Subcutaneous abdominal adipose tissue (tissue), 5 donors: ENCODE measurements at regions not wholly inside any gene's neighbourhood (a gene's known extent, or its start where the extent isn't known, plus 50 kb on each side); places are given as distances from the start of the nearest gene placed in this dataset.

ENCODE experiments used
- H3K27ac ChIP-seq: one replicate; pipeline ENCODE4 v1.7.0; 2013; ENCODE audit warnings: low read depth, mild to moderate bottlenecking, inconsistent platforms, low read length, moderate library complexity
- H3K27me3 ChIP-seq, 5 donors: one replicate each; pipeline ENCODE4 v1.7.0; 2013; ENCODE audit warnings: low read length in 5 of 5, inconsistent platforms in 1 of 5; ENCODE audit not compliant: control insufficient read depth in 5 of 5, insufficient read depth in 4 of 5
- H3K36me3 ChIP-seq, 5 donors: one replicate each; pipeline ENCODE4 v1.7.0; 2013; ENCODE audit warnings: low read length in 5 of 5; ENCODE audit not compliant: control insufficient read depth in 5 of 5, insufficient read depth in 5 of 5
- H3K4me1 ChIP-seq, 5 donors: one replicate each; pipeline ENCODE4 v1.7.0; 2013; ENCODE audit warnings: low read length in 5 of 5, mild to moderate bottlenecking in 3 of 5, moderate library complexity in 1 of 5; ENCODE audit not compliant: control insufficient read depth in 5 of 5, insufficient read depth in 5 of 5
- H3K4me3 ChIP-seq, 5 donors: one replicate each; pipeline ENCODE4 v1.7.0; 2013; ENCODE audit warnings: low read length in 5 of 5, low read depth in 1 of 5
- H3K9ac ChIP-seq, 5 donors: one replicate each; pipeline ENCODE4 v1.7.0; 2013; ENCODE audit warnings: low read length in 5 of 5, mild to moderate bottlenecking in 4 of 5, moderate library complexity in 3 of 5
- H3K9me3 ChIP-seq, 5 donors: one replicate each; pipeline ENCODE4 v1.7.0; 2013; ENCODE audit warnings: low read length in 5 of 5; ENCODE audit not compliant: control insufficient read depth in 5 of 5
- donor health status: healthy.
- donor health status: healthy.
- donor health status: healthy.
- donor health status: healthy.
- donor health status: healthy.

- Histone ChIP-seq H3K27me3 (no peaks in the 10 kb centered on the region), H3K9ac (no peak overlapping the region), H3K4me3 (no peak overlapping the region), H3K27ac (no peak overlapping the region), H3K4me1 (no peaks in the 10 kb centered on the region), H3K9me3 (no peaks in the 10 kb centered on the region), H3K36me3 (no peaks in the 10 kb centered on the region)
These were observed 248.7 kb upstream of the PIK3C3 start for GRCh38 chr18:41706301-41706700.

- H3K4me3 ChIP-seq: no peak overlapping the region
- no peak overlapping the region for H3K27ac ChIP-seq
- no peak overlapping the region for H3K9ac ChIP-seq
- no peaks in the 10 kb centered on the region for H3K9me3 ChIP-seq
- H3K27me3 ChIP-seq: no peaks in the 10 kb centered on the region
- H3K36me3 ChIP-seq: no peaks in the 10 kb centered on the region
- no peaks in the 10 kb centered on the region for H3K4me1 ChIP-seq
These were observed 251.1 kb upstream of the PIK3C3 start for GRCh38 chr18:41703744-41704530.

- Histone ChIP-seq H3K4me1 (no peaks in the 10 kb centered on the region), H3K27me3 (no peaks in the 10 kb centered on the region), H3K27ac (no peak overlapping the region), H3K9ac (no peak overlapping the region), H3K36me3 (no peaks in the 10 kb centered on the region), H3K9me3 (no peaks in the 10 kb centered on the region), H3K4me3 (no peak overlapping the region)
These were observed 254.6 kb upstream of the PIK3C3 start for GRCh38 chr18:41700416-41700815.

- H3K4me3 ChIP-seq: no peak overlapping the region
- no peaks in the 10 kb centered on the region for H3K36me3 ChIP-seq
- no peaks in the 10 kb centered on the region for H3K27me3 ChIP-seq
- H3K4me1 ChIP-seq: no peaks in the 10 kb centered on the region
- H3K27ac ChIP-seq: no peak overlapping the region
- H3K9me3 ChIP-seq: no peaks in the 10 kb centered on the region
- H3K9ac ChIP-seq: no peak overlapping the region
These were observed 259.6 kb upstream of the PIK3C3 start for GRCh38 chr18:41695441-41695840.

- Histone ChIP-seq H3K4me1 (no peaks in the 10 kb centered on the region), H3K27me3 (no peaks in the 10 kb centered on the region), H3K9me3 (no peaks in the 10 kb centered on the region), H3K36me3 (no peaks in the 10 kb centered on the region), H3K4me3 (no peak overlapping the region), H3K9ac (no peak overlapping the region), H3K27ac (no peak overlapping the region)
These were observed 262.0 kb upstream of the PIK3C3 start for GRCh38 chr18:41693008-41693407.

- Histone ChIP-seq H3K9ac (no peak overlapping the region), H3K9me3 (no peaks in the 10 kb centered on the region), H3K4me3 (no peak overlapping the region), H3K36me3 (no peaks in the 10 kb centered on the region), H3K4me1 (no peaks in the 10 kb centered on the region), H3K27ac (no peak overlapping the region), H3K27me3 (no peaks in the 10 kb centered on the region)
These were observed 264.5 kb upstream of the PIK3C3 start for GRCh38 chr18:41690332-41691127.

- H3K27me3 ChIP-seq: no peaks in the 10 kb centered on the region
These were observed 267.9 kb upstream of the PIK3C3 start for GRCh38 chr18:41687138-41687537.

GRCh38 chr18:41681138-41681880 lies 273.7 kb upstream of the PIK3C3 start:
- no peak overlapping the region for H3K9ac ChIP-seq
- no peak overlapping the region for H3K4me3 ChIP-seq
- H3K27me3 ChIP-seq: no peaks in the 10 kb centered on the region
- no peak overlapping the region for H3K27ac ChIP-seq
- peaks cover 0 to 3% (median 0%) of the 10 kb centered on the region in 5 donors for H3K9me3 ChIP-seq
- H3K4me1 ChIP-seq: no peaks in the 10 kb centered on the region
- H3K36me3 ChIP-seq: no peaks in the 10 kb centered on the region

More at GRCh38 chr18:41687138-41687537, 267.9 kb upstream of the PIK3C3 start:
- Histone ChIP-seq H3K27ac (no peak overlapping the region), H3K9me3 (peaks cover 0 to 3% (median 0%) of the 10 kb centered on the region in 5 donors), H3K4me1 (no peaks in the 10 kb centered on the region), H3K9ac (no peak overlapping the region), H3K4me3 (no peak overlapping the region), H3K36me3 (no peaks in the 10 kb centered on the region)

- H3K27me3 ChIP-seq: no peaks in the 10 kb centered on the region
- no peaks in the 10 kb centered on the region for H3K36me3 ChIP-seq
- no peaks in the 10 kb centered on the region for H3K9me3 ChIP-seq
- no peak overlapping the region for H3K9ac ChIP-seq
- H3K27ac ChIP-seq: no peak overlapping the region
- H3K4me3 ChIP-seq: no peak overlapping the region
- H3K4me1 ChIP-seq: no peaks in the 10 kb centered on the region
These were observed 280.5 kb upstream of the PIK3C3 start for GRCh38 chr18:41674506-41674905.

GRCh38 chr18:41666231-41666630 lies 288.8 kb upstream of the PIK3C3 start:
- H3K27ac ChIP-seq: no peak overlapping the region
- no peak overlapping the region for H3K4me3 ChIP-seq
- no peaks in the 10 kb centered on the region for H3K36me3 ChIP-seq

More at GRCh38 chr18:41666231-41666630, 288.8 kb upstream of the PIK3C3 start:
- no peaks in the 10 kb centered on the region for H3K4me1 ChIP-seq
- H3K9me3 ChIP-seq: peaks cover 0 to 13% (median 6%) of the 10 kb centered on the region in 5 donors
- H3K27me3 ChIP-seq: no peaks in the 10 kb centered on the region
- H3K9ac ChIP-seq: no peak overlapping the region
